CD14-positive monocyte (primary cell): ENCODE measurements at regions not wholly inside any gene's neighbourhood (a gene's known extent, or its start where the extent isn't known, plus 50 kb on each side); places are given as distances from the start of the nearest gene placed in this dataset.

Experiments
- DNase-seq, 3 donors: peaks; one replicate each; pipeline ENCODE4 v3.0.0-alpha.2; 2011 to 2022
- H2AFZ ChIP-seq: 2 replicates; pipeline ENCODE4 v1.6.0; 2012; ENCODE audit warnings: mild to moderate bottlenecking, low read depth, low read length, inconsistent platforms; ENCODE audit not compliant: insufficient read depth, poor library complexity, severe bottlenecking
- H3K27ac ChIP-seq, 2 donors: 1 replicate in 1 of 2; 2 replicates in 1 of 2; pipeline ENCODE4 v1.5.1; 2012 to 2013; ENCODE audit warnings: low read length in 2 of 2, control low read depth in 1 of 2, inconsistent platforms in 1 of 2, low read depth in 1 of 2, mild to moderate bottlenecking in 1 of 2
- H3K27me3 ChIP-seq, 2 donors: one replicate each; pipeline versions ENCODE4 v1.6.0 to v1.6.1; 2011 to 2013; ENCODE audit warnings: low read length in 2 of 2; ENCODE audit not compliant: control insufficient read depth in 2 of 2, insufficient read depth in 2 of 2
- H3K36me3 ChIP-seq, 2 donors: replicated peaks in 1 of 2; 1 replicate in 1 of 2; 2 replicates in 1 of 2; pipeline versions ENCODE4 v1.5.1 to v1.6.1; 2012 to 2013; ENCODE audit warnings: low read length in 2 of 2, control low read depth in 1 of 2, inconsistent platforms in 1 of 2, mild to moderate bottlenecking in 1 of 2; ENCODE audit not compliant: insufficient read depth in 2 of 2, control insufficient read depth in 1 of 2
- H3K4me1 ChIP-seq, 2 donors: 1 replicate in 1 of 2; 2 replicates in 1 of 2; pipeline versions ENCODE4 v1.5.1 to v1.6.1; 2012 to 2013; ENCODE audit warnings: low read length in 2 of 2, control low read depth in 1 of 2, inconsistent platforms in 1 of 2, mild to moderate bottlenecking in 1 of 2, moderate library complexity in 1 of 2; ENCODE audit not compliant: insufficient read depth in 2 of 2, control insufficient read depth in 1 of 2
- H3K4me2 ChIP-seq: replicated peaks from 2 replicates; pipeline ENCODE3; 2012; ENCODE audit warnings: low read length, moderate library complexity, mild to moderate bottlenecking; ENCODE audit not compliant: poor library complexity, severe bottlenecking; ENCODE audit errors: extremely low read depth
- H3K4me3 ChIP-seq, 3 experiments: fragments of 200-600 bp in 1 of 3; sonication (generic) in 1 of 3; replicated peaks in 1 of 3; 1 replicate in 2 of 3; 2 replicates in 1 of 3; pipeline ENCODE4 v1.5.1; 2011 to 2013; ENCODE audit warnings: low read length in 3 of 3, mild to moderate bottlenecking in 3 of 3, control low read depth in 2 of 3, low read depth in 2 of 3, inconsistent platforms in 1 of 3, moderate library complexity in 1 of 3
- H3K79me2 ChIP-seq: 2 replicates; pipeline ENCODE4 v1.6.0; 2012; ENCODE audit warnings: mild to moderate bottlenecking, control low read depth, inconsistent platforms, low read length, moderate library complexity; ENCODE audit not compliant: insufficient read depth
- H3K9ac ChIP-seq: 2 replicates; pipeline ENCODE4 v1.6.0; 2017; ENCODE audit warnings: low read length, mild to moderate bottlenecking; ENCODE audit not compliant: insufficient read depth, poor library complexity, severe bottlenecking
- H3K9me3 ChIP-seq, 2 donors: replicated peaks in 1 of 2; 1 replicate in 1 of 2; 2 replicates in 1 of 2; pipeline versions ENCODE4 v1.5.1 to v1.6.1; 2012 to 2013; ENCODE audit warnings: low read length in 2 of 2, control low read depth in 1 of 2; ENCODE audit not compliant: control insufficient read depth in 1 of 2, insufficient read depth in 1 of 2
- H4K20me1 ChIP-seq: 2 replicates; pipeline ENCODE4 v1.6.0; 2012; ENCODE audit warnings: mild to moderate bottlenecking, low read length, control low read depth, moderate library complexity; ENCODE audit not compliant: insufficient read depth
- H3K27ac Mint-ChIP-seq, 7 donors: one replicate each; pipeline ENCODE4 v1.8.0; 2020; ENCODE audit warnings: mild to moderate bottlenecking in 7 of 7, mixed read lengths in 7 of 7, moderate library complexity in 6 of 7, inconsistent platforms in 2 of 7
- H3K27me3 Mint-ChIP-seq, 3 donors: one replicate each; pipeline ENCODE4 v1.8.0; 2021 to 2022; ENCODE audit warnings: low read depth in 3 of 3, mild to moderate bottlenecking in 3 of 3, mixed read lengths in 3 of 3, moderate library complexity in 3 of 3, inconsistent platforms in 1 of 3
- H3K36me3 Mint-ChIP-seq, 2 donors: one replicate each; pipeline ENCODE4 v1.8.0; 2020; ENCODE audit warnings: mixed read lengths in 2 of 2, inconsistent platforms in 1 of 2, mild to moderate bottlenecking in 1 of 2
- H3K4me1 Mint-ChIP-seq: one replicate; pipeline ENCODE4 v1.8.0; 2020; ENCODE audit warnings: mild to moderate bottlenecking, mixed read lengths
- H3K4me3 Mint-ChIP-seq, 2 donors: one replicate each; pipeline ENCODE4 v1.8.0; 2020; ENCODE audit warnings: mild to moderate bottlenecking in 2 of 2, mixed read lengths in 2 of 2, moderate library complexity in 1 of 2
- H3K9me3 Mint-ChIP-seq, 7 donors: one replicate each; pipeline ENCODE4 v1.8.0; 2020 to 2022; ENCODE audit warnings: mixed read lengths in 7 of 7, mild to moderate bottlenecking in 6 of 7, moderate library complexity in 6 of 7, inconsistent platforms in 2 of 7
- WGBS: methylation state at CpG from one replicate; pipeline ENCODE4 v1.1.5; 2013; ENCODE audit warnings: missing lambda C conversion rate; ENCODE audit not compliant: insufficient coverage; 5-methylcytosine and 5-hydroxymethylcytosine counted together
- intact Hi-C, 2 donors: fragments of 100-400 bp; cut with micrococcal nuclease; formaldehyde crosslinking; loops; one replicate each; pipeline versions ENCODE4 v1.15.0 to v1.15.1; 2023
- TF ChIP-seq, protein P1 (sequence below): fragments of 200-600 bp; IDR thresholded peaks from one replicate; pipeline ENCODE4 v1.8.0; 2022; ENCODE audit warnings: antibody characterized with exemption, mild to moderate bottlenecking

GRCh38 chr11:129324533-129325175, 51.0 kb upstream of the BARX2 start:
- no peak for DNase-seq
- no peaks in the 10 kb centered on the region for H3K27me3 ChIP-seq
- H3K79me2 ChIP-seq: no peaks in the 10 kb centered on the region
- peaks cover 4 to 5% of the 10 kb centered on the region in 2 donors for H3K9me3 ChIP-seq
- H3K27ac ChIP-seq: peak overlapping the region; percentile 64 to 77
- peak overlapping the region; percentile 70 for H2AFZ ChIP-seq
- peaks cover 2 to 6% (median 4%) of the 10 kb centered on the region in 7 donors for H3K9me3 Mint-ChIP-seq
- peak overlapping the region; percentile 39 to 75 for H3K4me3 Mint-ChIP-seq
- peaks cover 0 to 3% (median 0%) of the 10 kb centered on the region in 3 donors for H3K27me3 Mint-ChIP-seq
- peak overlapping the region; percentile 53 to 89 (median 81) for H3K27ac Mint-ChIP-seq
- WGBS: 46% methylated on average over 6 of the region's 10 CpGs
- peaks cover 40 to 43% of the 10 kb centered on the region in 2 donors for H3K4me1 ChIP-seq
- no peaks in the 10 kb centered on the region for H3K36me3 Mint-ChIP-seq
- TF ChIP-seq, protein P1, sequence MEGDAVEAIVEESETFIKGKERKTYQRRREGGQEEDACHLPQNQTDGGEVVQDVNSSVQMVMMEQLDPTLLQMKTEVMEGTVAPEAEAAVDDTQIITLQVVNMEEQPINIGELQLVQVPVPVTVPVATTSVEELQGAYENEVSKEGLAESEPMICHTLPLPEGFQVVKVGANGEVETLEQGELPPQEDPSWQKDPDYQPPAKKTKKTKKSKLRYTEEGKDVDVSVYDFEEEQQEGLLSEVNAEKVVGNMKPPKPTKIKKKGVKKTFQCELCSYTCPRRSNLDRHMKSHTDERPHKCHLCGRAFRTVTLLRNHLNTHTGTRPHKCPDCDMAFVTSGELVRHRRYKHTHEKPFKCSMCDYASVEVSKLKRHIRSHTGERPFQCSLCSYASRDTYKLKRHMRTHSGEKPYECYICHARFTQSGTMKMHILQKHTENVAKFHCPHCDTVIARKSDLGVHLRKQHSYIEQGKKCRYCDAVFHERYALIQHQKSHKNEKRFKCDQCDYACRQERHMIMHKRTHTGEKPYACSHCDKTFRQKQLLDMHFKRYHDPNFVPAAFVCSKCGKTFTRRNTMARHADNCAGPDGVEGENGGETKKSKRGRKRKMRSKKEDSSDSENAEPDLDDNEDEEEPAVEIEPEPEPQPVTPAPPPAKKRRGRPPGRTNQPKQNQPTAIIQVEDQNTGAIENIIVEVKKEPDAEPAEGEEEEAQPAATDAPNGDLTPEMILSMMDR: no peak
- no peaks in the 10 kb centered on the region for H3K36me3 ChIP-seq
- peak overlapping the region; percentile 1 to 63 (median 29) for H3K4me3 ChIP-seq
- intact Hi-C loops: loop anchor here in 1 of 2 donors (5.0 kb wide), 1 partner anchor 47 kb away; no protein-coding TSS in a partner anchor
- peak overlapping the region; percentile 81 for H3K4me2 ChIP-seq
- peaks cover 57% of the 10 kb centered on the region for H3K4me1 Mint-ChIP-seq
- H3K9ac ChIP-seq: peak overlapping the region; percentile 33
- H4K20me1 ChIP-seq: no peaks in the 10 kb centered on the region

GRCh38 chr11:129323896-129324502, 51.6 kb upstream of the BARX2 start:
- no peaks in the 10 kb centered on the region for H3K79me2 ChIP-seq
- peak overlapping the region; percentile 81 for H3K4me2 ChIP-seq
- DNase-seq: peak; percentile 67 to 79 (median 75)
- Mint-ChIP-seq H3K9me3 (peaks cover 2 to 6% (median 4%) of the 10 kb centered on the region in 7 donors), H3K27me3 (peaks cover 0 to 7% (median 0%) of the 10 kb centered on the region in 3 donors), H3K4me3 (peak overlapping the region; percentile 39 to 75), H3K27ac (peak overlapping the region; percentile 53 to 89 (median 81)), H3K4me1 (peaks cover 63% of the 10 kb centered on the region), H3K36me3 (no peaks in the 10 kb centered on the region)
- H3K4me3 ChIP-seq: peak overlapping the region; percentile 1 to 63 (median 29)
- H2AFZ ChIP-seq: peak overlapping the region; percentile 70
- no peaks in the 10 kb centered on the region for H3K36me3 ChIP-seq
- H4K20me1 ChIP-seq: no peaks in the 10 kb centered on the region
- intact Hi-C loops: loop anchor here in 1 of 2 donors (5.0 kb wide), 1 partner anchor 47 kb away; no protein-coding TSS in a partner anchor
- H3K27ac ChIP-seq: peak overlapping the region; percentile 64 to 77
- no CpG with 5 or more reads among the region's 12 CpGs for WGBS
- no peaks in the 10 kb centered on the region for H3K27me3 ChIP-seq
- peaks cover 41 to 50% of the 10 kb centered on the region in 2 donors for H3K4me1 ChIP-seq
- H3K9ac ChIP-seq: peak overlapping the region; percentile 33
- TF ChIP-seq, protein P1: no peak
- peaks cover 4 to 5% of the 10 kb centered on the region in 2 donors for H3K9me3 ChIP-seq
